ENCODE measurements at regions not wholly inside any gene's neighbourhood (a gene's known extent, or its start where the extent isn't known, plus 50 kb on each side); places are given as distances from the start of the nearest gene placed in this dataset.

- TF ChIP-seq POLR2AphosphoS5 (IDR thresholded peaks at IDR 0.05; ENCODE audit: low read depth, low read length) (no peak), CTCF (IDR thresholded peaks at IDR 0.05) (peak; percentile 16), SMC3 (IDR thresholded peaks at IDR 0.05; ENCODE audit: low read depth, low read length) (peak; percentile 46; the same call in 1 of the 2 replicates), RCOR1 (IDR thresholded peaks at IDR 0.05; ENCODE audit: low read length) (no peak), JUND (IDR thresholded peaks at IDR 0.05) (no peak), MAX (IDR thresholded peaks at IDR 0.05; ENCODE audit: low read depth) (no peak), RXRA (IDR thresholded peaks at IDR 0.05; ENCODE audit: borderline replicate concordance, low read depth) (no peak), REST (IDR thresholded peaks at IDR 0.05; ENCODE audit: low read depth, low read length) (no peak)
Measured at GRCh38 chr3:163951397-163951987, 1126.8 kb downstream of the SI start.

All from SK-N-SH (cell line).